ENCODE measurements at regions not wholly inside any gene's neighbourhood (a gene's known extent, or its start where the extent isn't known, plus 50 kb on each side); places are given as distances from the start of the nearest gene placed in this dataset.

- Histone ChIP-seq H3K4me3 (replicated peaks; ENCODE audit: low read depth, low read length) (no peak overlapping the region), H3K36me3 (ENCODE audit: control insufficient read depth, insufficient read depth, low read length) (no peaks in the 10 kb centered on the region), H3K27me3 (replicated peaks; ENCODE audit: control insufficient read depth, insufficient read depth, low read length) (no peaks in the 10 kb centered on the region)
- DNase-seq (ENCODE audit: extremely low read depth, insufficient read length), result no peak
- TF ChIP-seq, protein P1, sequence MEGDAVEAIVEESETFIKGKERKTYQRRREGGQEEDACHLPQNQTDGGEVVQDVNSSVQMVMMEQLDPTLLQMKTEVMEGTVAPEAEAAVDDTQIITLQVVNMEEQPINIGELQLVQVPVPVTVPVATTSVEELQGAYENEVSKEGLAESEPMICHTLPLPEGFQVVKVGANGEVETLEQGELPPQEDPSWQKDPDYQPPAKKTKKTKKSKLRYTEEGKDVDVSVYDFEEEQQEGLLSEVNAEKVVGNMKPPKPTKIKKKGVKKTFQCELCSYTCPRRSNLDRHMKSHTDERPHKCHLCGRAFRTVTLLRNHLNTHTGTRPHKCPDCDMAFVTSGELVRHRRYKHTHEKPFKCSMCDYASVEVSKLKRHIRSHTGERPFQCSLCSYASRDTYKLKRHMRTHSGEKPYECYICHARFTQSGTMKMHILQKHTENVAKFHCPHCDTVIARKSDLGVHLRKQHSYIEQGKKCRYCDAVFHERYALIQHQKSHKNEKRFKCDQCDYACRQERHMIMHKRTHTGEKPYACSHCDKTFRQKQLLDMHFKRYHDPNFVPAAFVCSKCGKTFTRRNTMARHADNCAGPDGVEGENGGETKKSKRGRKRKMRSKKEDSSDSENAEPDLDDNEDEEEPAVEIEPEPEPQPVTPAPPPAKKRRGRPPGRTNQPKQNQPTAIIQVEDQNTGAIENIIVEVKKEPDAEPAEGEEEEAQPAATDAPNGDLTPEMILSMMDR (IDR thresholded peaks at IDR 0.05; ENCODE audit: insufficient read depth, low read length, poor library complexity, severe bottlenecking), result no peak
Observed at GRCh38 chr13:65943708-65944107, 1286.4 kb downstream of the PCDH9 start.

- Histone ChIP-seq H3K4me3 (replicated peaks; ENCODE audit: low read depth, low read length) (no peak overlapping the region), H3K36me3 (ENCODE audit: control insufficient read depth, insufficient read depth, low read length) (no peaks in the 10 kb centered on the region), H3K27me3 (replicated peaks; ENCODE audit: control insufficient read depth, insufficient read depth, low read length) (no peaks in the 10 kb centered on the region)
- DNase-seq (ENCODE audit: extremely low read depth, insufficient read length), result no peak
- TF ChIP-seq, protein P1 (IDR thresholded peaks at IDR 0.05; ENCODE audit: insufficient read depth, low read length, poor library complexity, severe bottlenecking), result no peak
Observed at GRCh38 chr13:65943024-65943423, 1287.1 kb downstream of the PCDH9 start.

GRCh38 chr13:65940720-65941119, 1289.4 kb downstream of the PCDH9 start:
- Histone ChIP-seq H3K27me3 (replicated peaks; ENCODE audit: control insufficient read depth, insufficient read depth, low read length) (no peaks in the 10 kb centered on the region), H3K36me3 (ENCODE audit: control insufficient read depth, insufficient read depth, low read length) (no peaks in the 10 kb centered on the region), H3K4me3 (replicated peaks; ENCODE audit: low read depth, low read length) (no peak overlapping the region)
- TF ChIP-seq, protein P1 (IDR thresholded peaks at IDR 0.05; ENCODE audit: insufficient read depth, low read length, poor library complexity, severe bottlenecking), result no peak
- no peak for DNase-seq (ENCODE audit: extremely low read depth, insufficient read length)

GRCh38 chr13:65937251-65937650, 1292.9 kb downstream of the PCDH9 start:
- no peak for DNase-seq (ENCODE audit: extremely low read depth, insufficient read length)
- no peaks in the 10 kb centered on the region for H3K27me3 ChIP-seq (replicated peaks; ENCODE audit: control insufficient read depth, insufficient read depth, low read length)
- TF ChIP-seq, protein P1 (IDR thresholded peaks at IDR 0.05; ENCODE audit: insufficient read depth, low read length, poor library complexity, severe bottlenecking), result no peak
- H3K4me3 ChIP-seq (replicated peaks; ENCODE audit: low read depth, low read length), result no peak overlapping the region
- H3K36me3 ChIP-seq (ENCODE audit: control insufficient read depth, insufficient read depth, low read length), result no peaks in the 10 kb centered on the region

GRCh38 chr13:65936249-65936648, 1293.9 kb downstream of the PCDH9 start:
- DNase-seq (ENCODE audit: extremely low read depth, insufficient read length), result no peak
- H3K36me3 ChIP-seq (ENCODE audit: control insufficient read depth, insufficient read depth, low read length), result no peaks in the 10 kb centered on the region
- TF ChIP-seq, protein P1 (IDR thresholded peaks at IDR 0.05; ENCODE audit: insufficient read depth, low read length, poor library complexity, severe bottlenecking), result no peak
- H3K27me3 ChIP-seq (replicated peaks; ENCODE audit: control insufficient read depth, insufficient read depth, low read length), result no peaks in the 10 kb centered on the region
- H3K4me3 ChIP-seq (replicated peaks; ENCODE audit: low read depth, low read length), result no peak overlapping the region

DNA sequence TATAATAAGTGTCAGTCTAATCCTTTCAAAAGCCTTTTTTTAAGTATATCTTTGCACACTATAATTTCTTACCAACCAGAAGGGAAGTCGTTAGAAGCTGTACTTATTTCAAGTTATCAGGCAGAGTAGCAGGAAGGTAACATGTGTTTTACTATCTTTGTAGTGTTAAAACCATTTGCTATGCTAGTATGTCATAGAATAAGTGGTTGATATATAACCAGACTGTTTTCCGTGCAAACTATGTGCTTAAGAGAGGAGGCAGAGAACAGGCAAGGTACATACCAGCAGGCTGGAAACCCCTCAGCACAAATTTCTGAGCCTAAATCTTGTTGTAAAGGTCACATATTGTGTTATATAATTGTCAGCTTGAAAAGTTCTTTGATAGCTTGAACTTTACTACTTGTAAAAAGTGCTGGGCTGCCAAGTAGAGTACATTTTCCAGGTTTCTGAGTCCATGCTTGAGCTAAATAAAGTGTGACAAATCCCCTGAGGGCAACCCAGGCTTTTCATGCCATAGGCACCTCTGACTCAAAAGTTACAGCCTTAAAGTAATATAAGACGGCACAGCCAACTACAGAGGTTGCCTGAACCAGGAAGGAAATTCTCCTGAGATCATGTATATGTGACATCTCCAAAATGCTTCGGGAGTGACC, 1297.4 kb downstream of the PCDH9 start:
- DNase-seq (ENCODE audit: extremely low read depth, insufficient read length), result no peak
- Histone ChIP-seq H3K36me3 (ENCODE audit: control insufficient read depth, insufficient read depth, low read length) (no peaks in the 10 kb centered on the region), H3K27me3 (replicated peaks; ENCODE audit: control insufficient read depth, insufficient read depth, low read length) (no peaks in the 10 kb centered on the region), H3K4me3 (replicated peaks; ENCODE audit: low read depth, low read length) (no peak overlapping the region)
- TF ChIP-seq, protein P1 (IDR thresholded peaks at IDR 0.05; ENCODE audit: insufficient read depth, low read length, poor library complexity, severe bottlenecking), result no peak
